ENCODE measurements at regions not wholly inside any gene's neighbourhood (a gene's known extent, or its start where the extent isn't known, plus 50 kb on each side); places are given as distances from the start of the nearest gene placed in this dataset.

DNA sequence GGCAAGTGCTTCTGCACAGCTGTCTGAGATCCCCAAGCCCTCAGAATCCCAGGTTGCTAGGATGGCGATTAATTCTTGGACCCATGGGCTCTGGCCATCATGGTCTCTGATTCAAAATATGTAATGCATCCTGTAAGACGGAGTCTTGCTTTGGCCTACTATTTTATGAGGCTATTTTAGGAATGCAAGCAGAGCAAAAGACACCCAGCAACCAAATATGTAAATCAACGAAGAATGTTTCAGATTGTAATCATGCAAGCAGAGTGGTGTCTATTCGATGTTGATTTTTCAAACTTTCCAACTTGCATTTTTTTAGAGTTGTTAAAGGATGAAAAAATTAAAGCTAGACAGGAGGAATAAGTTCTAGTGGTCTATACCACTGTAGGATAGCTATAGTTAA lies 154.8 kb downstream of the COL6A3 start:
- DNase-seq: no peak
- Mint-ChIP-seq H3K9me3 (no peaks in the 10 kb centered on the region), H3K4me3 (no peak overlapping the region), H3K27ac (no peak overlapping the region), H3K27me3 (peaks cover 5% of the 10 kb centered on the region), H3K4me1 (peaks cover 3% of the 10 kb centered on the region), H3K36me3 (ENCODE audit: low read depth) (no peaks in the 10 kb centered on the region)
- intact Hi-C loops (cut with micrococcal nuclease): no loop called here

DNA sequence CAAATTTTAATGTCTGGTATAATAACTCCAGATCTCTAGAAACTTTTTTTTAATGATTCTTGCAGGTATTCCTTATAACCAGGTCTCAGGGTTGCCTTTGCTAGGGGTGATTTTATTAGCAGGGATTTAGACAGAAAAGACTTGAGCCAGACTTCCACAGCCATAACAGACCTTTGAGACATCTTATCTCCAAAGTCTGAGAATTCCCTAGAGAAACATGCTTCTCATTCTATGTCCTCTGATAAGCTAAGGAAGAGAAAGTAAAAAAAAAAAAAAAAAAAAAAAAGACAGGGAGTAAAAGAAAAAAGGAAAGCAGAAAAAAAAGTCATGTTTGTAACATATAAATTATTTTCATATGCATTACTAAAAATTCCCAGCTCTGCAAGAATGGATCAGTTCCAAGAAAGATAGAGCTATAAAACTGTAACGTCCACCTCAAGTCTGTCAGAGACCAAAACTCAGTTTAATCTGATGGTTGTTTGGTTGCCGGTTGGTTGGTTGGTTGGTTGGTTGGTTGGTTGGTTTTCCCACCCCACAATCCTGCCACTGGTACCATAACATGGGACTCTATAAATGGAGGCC lies 153.8 kb downstream of the COL6A3 start:
- DNase-seq: no peak
- intact Hi-C loops (cut with micrococcal nuclease): no loop called here
- H3K27me3 Mint-ChIP-seq: peaks cover 3% of the 10 kb centered on the region
- H3K4me3 Mint-ChIP-seq: no peak overlapping the region
- peaks cover 3% of the 10 kb centered on the region for H3K4me1 Mint-ChIP-seq
- no peak overlapping the region for H3K27ac Mint-ChIP-seq
- H3K9me3 Mint-ChIP-seq: no peaks in the 10 kb centered on the region
- H3K36me3 Mint-ChIP-seq (ENCODE audit: low read depth): no peaks in the 10 kb centered on the region

DNA sequence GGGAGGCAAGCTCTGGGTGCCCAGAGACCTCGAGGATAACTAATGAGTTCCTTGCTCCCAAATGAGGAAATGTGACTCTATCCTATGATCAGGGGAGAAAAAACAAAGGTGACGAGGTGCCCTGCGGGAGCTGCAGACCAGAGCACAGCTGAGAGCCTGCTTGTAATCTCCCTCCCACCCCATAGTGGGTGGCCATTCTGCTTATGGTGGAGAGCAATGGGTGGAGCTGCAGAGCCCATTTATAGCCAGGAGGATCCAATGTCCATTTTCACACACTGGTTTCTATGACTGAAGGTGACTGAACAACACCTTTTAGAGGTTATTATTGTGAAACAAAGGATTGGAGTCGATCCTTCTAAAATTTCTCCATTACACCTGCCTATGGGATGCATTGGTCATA lies 153.3 kb downstream of the COL6A3 start:
- Mint-ChIP-seq H3K4me1 (peaks cover 3% of the 10 kb centered on the region), H3K9me3 (no peaks in the 10 kb centered on the region), H3K27ac (no peak overlapping the region), H3K36me3 (ENCODE audit: low read depth) (no peaks in the 10 kb centered on the region), H3K27me3 (peaks cover 2% of the 10 kb centered on the region), H3K4me3 (no peak overlapping the region)
- no peak for DNase-seq
- intact Hi-C loops (cut with micrococcal nuclease): no loop called here

DNA sequence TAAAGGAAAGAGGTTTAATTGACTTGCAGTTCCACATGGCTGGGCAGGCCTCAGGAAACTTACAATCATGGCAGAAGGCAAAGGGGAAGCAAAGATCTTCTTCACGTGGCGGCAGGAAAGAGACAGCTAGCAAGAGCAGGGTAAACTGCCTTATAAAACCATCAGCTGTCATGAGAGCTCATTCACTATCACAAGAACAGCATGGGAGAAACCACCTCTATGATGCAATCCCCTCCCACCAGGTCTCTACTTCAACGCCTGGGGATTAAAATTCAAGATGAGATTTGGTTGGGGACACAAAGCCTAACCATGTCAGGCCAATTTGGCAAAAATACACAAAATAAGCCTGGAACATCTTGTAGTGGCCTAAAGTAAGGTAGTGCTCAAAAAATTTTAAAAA lies 152.6 kb downstream of the COL6A3 start:
- Mint-ChIP-seq H3K27me3 (peaks cover 2% of the 10 kb centered on the region), H3K4me3 (no peak overlapping the region), H3K9me3 (no peaks in the 10 kb centered on the region), H3K4me1 (peaks cover 3% of the 10 kb centered on the region), H3K36me3 (ENCODE audit: low read depth) (no peaks in the 10 kb centered on the region), H3K27ac (no peak overlapping the region)
- no peak for DNase-seq
- intact Hi-C loops (cut with micrococcal nuclease): no loop called here

DNA sequence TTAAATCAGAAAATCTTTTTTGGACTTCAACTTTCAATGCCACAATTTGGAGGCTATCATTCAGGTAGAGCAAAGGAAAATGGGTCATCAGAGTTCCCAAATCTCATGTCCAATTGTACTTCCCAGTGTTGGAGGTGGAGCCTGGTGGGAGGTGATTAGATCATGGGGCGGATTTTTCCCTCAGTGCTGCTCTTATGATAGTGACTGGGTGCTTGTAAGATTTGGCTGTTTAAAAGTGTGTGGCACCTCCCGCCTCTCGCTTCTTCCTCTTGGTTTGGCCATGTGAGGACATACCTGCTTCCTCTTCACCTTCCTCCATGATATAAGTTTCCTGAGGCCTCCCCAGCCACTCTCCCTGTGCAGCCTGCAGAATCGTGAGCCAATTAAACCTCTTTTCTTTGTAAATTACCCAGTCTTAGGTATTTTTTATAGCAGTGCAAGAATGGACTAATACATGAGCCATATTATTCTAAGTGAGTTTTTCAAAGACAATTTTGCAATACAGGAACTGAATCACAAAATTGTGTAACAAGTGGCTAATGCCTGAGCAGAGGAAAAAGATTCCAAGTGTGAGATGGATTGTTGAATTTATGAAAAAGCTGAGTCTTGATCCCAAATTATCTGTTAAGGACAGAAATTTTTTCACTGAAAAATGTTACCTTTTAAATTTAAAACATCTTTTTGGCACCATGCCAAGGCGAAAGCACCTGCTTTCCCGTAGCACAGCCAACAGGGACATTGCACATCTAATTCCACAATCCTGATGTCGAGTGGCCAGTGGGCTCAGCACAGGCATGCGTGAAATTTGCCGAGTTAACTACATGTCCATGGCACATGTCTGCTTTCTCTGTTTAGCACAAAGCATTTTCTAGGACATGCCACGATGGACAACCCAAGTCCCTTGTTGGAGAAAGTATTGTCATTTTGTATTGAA lies 150.9 kb downstream of the COL6A3 start:
- H3K27ac Mint-ChIP-seq: no peak overlapping the region
- no peaks in the 10 kb centered on the region for H3K9me3 Mint-ChIP-seq
- DNase-seq: no peak
- H3K4me3 Mint-ChIP-seq: no peak overlapping the region
- H3K27me3 Mint-ChIP-seq: peaks cover 2% of the 10 kb centered on the region
- H3K4me1 Mint-ChIP-seq: peaks cover under 1% of the 10 kb centered on the region
- intact Hi-C loops (cut with micrococcal nuclease): no loop called here
- no peaks in the 10 kb centered on the region for H3K36me3 Mint-ChIP-seq (ENCODE audit: low read depth)

DNA sequence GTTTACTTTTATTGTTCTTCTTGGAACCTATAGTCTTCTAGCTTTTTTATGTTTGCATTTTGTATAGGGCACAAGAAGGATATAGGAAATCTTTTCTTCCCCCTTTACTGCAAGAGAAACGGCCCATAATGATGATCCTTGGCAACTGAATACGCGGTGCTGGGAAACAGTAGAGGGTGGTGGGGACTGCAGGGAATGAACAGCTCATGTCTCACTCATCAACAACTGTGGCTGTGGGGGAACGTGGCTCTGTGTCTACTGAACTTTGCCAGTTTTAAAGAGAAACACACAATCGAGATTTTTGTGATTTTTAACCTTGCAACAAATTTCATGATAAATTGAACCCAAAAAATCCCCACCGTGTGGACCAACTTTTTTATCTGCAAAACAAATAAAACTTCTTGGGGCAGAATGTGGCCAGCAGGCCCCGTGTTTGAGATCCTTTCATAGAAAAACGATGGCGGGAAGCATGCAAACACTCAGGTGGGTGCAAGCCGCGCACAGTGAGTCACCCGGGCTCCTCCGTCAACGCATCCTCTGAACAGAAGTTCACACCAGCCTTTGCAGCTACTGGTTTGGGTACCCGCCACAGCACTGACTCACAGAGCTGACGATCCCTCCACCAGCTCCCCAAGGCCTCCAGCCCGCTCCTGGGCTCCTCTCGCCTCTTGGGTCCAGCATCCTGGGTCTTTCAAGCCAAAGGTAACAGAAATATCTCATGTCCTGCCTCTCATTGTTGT lies 149.3 kb downstream of the COL6A3 start:
- Mint-ChIP-seq H3K4me3 (no peak overlapping the region), H3K4me1 (no peaks in the 10 kb centered on the region), H3K27ac (no peak overlapping the region), H3K27me3 (peaks cover 5% of the 10 kb centered on the region), H3K9me3 (no peaks in the 10 kb centered on the region), H3K36me3 (ENCODE audit: low read depth) (no peaks in the 10 kb centered on the region)
- intact Hi-C loops (cut with micrococcal nuclease): no loop called here
- DNase-seq: no peak

DNA sequence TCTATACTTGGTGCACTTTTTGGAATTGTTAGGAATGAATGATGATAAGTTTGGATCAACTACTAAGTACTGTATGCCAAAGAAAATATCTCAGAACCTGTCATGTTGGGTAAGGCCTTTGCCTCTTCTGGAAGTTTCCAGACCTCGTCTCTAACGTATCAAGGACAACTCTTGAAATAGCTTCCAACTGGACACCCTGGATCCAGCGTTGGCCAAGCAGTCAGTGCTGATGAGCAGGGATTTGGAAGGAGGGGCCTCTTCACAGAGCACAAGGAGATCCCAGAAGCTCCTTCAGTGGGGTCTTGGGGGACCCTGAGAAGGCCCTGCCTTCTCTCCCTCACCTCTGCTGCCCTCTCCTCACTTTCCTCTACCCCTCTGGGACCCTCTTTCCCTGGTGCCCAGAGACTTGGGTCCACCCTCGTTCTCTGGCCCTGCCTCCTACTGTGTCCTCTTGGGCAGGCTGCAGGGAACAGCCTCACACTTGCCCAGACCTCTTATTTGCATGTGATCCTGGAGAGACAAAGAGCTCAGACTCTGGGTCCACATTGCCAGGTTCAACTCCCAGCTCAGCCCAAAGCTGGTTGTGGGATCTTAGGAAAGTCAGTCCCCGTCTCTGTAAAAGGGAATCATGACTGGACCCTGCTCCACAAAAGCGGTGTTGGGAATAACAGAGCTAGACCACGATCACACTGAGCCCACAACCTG lies 145.8 kb downstream of the COL6A3 start:
- H3K4me3 Mint-ChIP-seq: no peak overlapping the region
- DNase-seq: no peak
- no peaks in the 10 kb centered on the region for H3K4me1 Mint-ChIP-seq
- H3K27me3 Mint-ChIP-seq: peaks cover 14% of the 10 kb centered on the region
- no peaks in the 10 kb centered on the region for H3K36me3 Mint-ChIP-seq (ENCODE audit: low read depth)
- intact Hi-C loops (cut with micrococcal nuclease): no loop called here
- no peaks in the 10 kb centered on the region for H3K9me3 Mint-ChIP-seq
- no peak overlapping the region for H3K27ac Mint-ChIP-seq

DNA sequence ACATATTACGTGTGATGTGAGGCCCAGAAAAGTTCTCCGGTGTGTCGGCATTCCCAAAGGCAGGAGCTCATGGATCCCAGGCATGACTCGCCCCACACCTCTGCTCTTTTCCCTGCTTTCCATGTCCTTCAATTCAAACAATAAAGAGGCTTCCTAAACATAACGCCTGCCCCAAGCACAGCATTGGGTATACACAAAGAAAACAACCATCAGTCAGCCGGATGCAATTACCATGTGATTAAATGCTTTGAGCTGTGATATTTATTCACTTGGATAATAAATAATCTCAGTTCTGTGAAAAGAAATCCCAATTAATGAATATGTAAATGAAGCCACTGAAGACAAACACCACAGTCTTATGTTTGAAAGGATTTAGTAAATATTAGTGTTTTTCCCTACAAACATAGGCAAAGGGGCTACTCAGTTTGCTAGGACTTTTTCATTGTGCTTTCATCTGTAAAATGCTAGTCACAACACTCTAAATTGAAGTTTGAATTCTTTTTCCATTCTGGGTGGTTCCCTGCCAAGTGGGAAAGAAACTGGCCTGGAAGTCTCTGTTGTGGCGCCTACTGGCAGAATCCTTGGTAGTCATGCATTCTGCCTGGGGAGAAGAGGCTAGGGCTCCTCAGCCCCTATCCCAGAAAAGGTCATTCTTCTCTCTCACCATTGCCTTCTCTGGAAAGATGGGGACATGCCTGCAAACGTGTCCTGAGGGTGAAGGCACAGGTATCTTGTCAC lies 144.7 kb downstream of the COL6A3 start:
- Mint-ChIP-seq H3K27me3 (peaks cover 14% of the 10 kb centered on the region), H3K4me1 (no peaks in the 10 kb centered on the region), H3K36me3 (ENCODE audit: low read depth) (no peaks in the 10 kb centered on the region), H3K9me3 (no peaks in the 10 kb centered on the region), H3K4me3 (no peak overlapping the region), H3K27ac (no peak overlapping the region)
- intact Hi-C loops (cut with micrococcal nuclease): no loop called here
- DNase-seq: no peak

DNA sequence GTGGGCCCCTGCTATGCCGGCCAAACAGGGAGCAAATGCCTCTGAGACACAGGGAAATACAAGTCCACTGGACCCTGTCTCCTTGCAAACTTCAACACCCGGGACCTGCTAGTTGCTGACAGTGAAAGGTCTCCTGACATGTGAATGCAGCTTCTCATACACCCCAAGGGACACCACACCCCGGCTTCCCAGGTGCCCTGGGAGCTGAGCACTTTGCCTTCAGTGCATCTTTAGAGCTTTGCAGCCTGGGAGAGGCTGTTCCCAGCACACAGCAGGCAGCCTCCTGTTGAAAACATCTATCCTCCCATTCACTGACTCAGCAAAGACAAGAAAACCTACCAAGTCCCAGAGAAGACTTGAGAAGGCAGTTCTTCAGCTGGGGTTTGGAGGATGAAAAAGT lies 143.4 kb downstream of the COL6A3 start:
- no peaks in the 10 kb centered on the region for H3K9me3 Mint-ChIP-seq
- H3K27me3 Mint-ChIP-seq: peaks cover 14% of the 10 kb centered on the region
- intact Hi-C loops (cut with micrococcal nuclease): no loop called here
- H3K36me3 Mint-ChIP-seq (ENCODE audit: low read depth): no peaks in the 10 kb centered on the region
- DNase-seq: no peak
- no peaks in the 10 kb centered on the region for H3K4me1 Mint-ChIP-seq
- no peak overlapping the region for H3K27ac Mint-ChIP-seq
- no peak overlapping the region for H3K4me3 Mint-ChIP-seq

DNA sequence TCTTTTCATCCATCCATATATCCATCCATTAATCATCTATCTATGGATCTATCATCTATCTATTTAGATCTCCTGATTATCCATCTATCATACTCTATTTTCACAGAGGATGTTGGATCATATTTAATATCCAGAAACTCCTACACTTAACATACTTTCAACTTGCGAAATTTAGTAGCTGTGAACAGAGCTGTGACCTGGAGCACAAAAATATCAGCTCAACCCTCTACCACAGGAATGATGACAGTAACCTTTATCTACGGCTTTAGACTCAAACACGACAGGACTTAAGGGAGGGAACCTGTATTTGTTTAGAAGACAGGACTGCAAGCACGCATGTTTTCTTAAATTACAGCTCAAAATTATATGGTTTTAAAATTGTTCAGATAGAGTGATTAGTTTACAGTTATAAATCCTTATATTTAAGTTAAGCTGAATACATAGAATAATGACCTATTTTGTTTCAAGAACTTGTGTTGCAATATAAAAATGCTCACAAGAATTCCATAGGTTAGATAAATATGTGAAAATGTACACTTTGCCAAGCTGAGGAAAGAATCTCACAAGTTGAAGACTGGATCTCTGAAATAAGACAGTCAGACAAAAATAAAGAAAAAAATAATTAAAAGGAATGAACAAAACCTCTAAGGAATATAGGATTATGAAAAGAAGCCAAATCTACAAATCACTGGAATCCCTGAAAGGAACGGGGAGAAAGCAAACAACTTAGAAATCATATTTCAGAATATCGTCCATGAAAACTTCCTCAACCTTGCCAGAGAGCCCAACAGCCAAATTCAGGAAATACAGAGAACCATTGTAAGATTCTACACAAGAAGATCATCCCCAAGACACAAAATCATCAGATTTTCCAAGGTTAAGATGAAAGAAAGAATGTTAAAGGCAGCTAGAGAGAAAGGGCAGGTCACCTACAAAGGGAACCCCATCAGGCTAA lies 142.0 kb downstream of the COL6A3 start:
- H3K36me3 Mint-ChIP-seq (ENCODE audit: low read depth): no peaks in the 10 kb centered on the region
- no peak overlapping the region for H3K27ac Mint-ChIP-seq
- intact Hi-C loops (cut with micrococcal nuclease): no loop called here
- no peak overlapping the region for H3K4me3 Mint-ChIP-seq
- no peak for DNase-seq
- no peaks in the 10 kb centered on the region for H3K9me3 Mint-ChIP-seq
- peaks cover 15% of the 10 kb centered on the region for H3K27me3 Mint-ChIP-seq
- H3K4me1 Mint-ChIP-seq: no peaks in the 10 kb centered on the region
